GM19043 (cell line): ENCODE measurements at regions not wholly inside any gene's neighbourhood (a gene's known extent, or its start where the extent isn't known, plus 50 kb on each side); places are given as distances from the start of the nearest gene placed in this dataset.

Source experiments
- ATAC-seq: cut with Tn5 transposase; IDR thresholded peaks from one replicate; pipeline ENCODE4 v1.9.1; 2021; ENCODE audit warnings: low read depth; ENCODE audit not compliant: unreplicated experiment

DNA sequence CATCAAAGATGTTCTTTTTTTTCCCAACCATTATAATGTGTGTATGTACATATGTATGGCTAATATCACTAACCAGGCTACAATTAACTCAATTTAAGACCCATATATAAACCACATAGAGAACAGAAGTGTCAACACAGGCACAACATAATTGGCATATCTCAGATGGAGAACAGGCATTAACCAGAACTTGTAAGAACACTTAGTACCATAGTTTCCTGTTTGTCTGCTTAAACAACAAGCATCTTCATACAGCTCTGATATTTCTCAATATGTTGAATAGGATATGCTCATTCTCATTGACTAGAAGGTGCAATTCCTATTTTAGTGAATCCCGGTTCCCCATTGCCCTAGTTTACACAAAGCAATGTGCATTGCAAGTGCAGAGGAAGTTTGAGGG is 116.9 kb upstream of the EDNRB start:
- no peak for ATAC-seq

- ATAC-seq: no peak
These were observed 114.9 kb upstream of the EDNRB start for GRCh38 chr13:78033509-78033908.

DNA sequence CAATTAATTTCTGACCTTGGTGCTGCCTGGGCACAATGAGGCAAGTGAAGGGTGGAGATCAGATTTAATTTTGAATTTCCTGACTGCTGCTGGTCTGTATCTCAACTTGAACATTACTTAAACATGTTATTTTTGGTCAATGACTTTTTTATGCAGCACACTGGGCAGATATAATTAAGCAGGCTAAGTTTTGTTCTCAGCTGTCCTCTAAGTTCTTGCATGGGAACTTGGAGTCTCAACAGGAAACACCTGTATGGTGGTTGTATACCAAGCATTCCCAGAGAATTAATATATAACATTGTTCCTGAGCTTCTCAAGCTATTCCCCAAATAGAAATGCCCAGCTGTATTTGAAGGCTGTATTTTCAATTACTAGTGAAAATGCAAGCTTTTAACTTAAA is 113.5 kb upstream of the EDNRB start:
- ATAC-seq: no peak

DNA sequence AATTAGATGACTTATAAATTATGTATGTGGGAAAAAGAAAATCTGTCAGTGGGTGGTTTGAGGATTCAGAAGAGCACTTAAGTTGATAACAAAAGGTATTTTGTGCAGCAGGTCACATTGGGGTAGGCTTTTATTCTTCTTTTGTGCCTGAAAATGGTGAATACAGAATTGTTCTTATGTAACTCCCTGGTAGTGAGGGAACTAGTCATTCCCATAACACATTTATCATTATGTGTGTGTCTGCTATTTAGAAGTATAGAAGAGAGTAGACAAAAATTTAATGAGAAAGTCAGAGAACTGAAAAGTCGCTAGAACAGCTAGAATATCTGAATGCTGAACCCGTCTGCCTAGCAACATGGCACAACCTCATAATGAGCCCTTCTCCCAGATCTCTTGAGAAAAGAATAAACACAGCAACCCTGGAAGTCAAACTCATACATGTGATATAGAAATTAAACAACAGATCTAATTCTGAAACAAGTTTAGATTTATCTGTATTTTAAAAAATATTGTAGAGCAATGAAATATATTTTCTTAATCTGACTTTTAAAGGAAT is 111.8 kb upstream of the EDNRB start:
- no peak for ATAC-seq

DNA sequence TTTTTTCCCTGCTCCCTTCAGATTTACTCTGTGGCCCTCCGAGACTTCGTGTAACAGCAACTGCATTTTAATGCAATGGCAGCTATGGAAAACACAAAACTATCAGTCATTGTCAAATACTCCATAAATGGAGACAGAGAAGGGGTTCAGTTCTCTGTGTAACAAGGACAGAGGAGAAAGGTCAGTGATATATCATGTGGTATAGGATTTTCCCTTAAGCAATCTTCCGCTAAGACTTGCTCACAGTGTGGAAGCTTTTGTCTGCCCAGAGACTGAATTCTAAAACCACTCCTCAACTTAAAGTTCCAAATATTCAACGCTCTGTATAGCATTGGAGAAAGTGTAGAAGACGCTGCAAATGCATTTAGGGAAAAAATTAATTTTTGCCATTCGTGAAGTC is 111.3 kb upstream of the EDNRB start:
- ATAC-seq: no peak

GRCh38 chr13:78028960-78029359 is 110.3 kb upstream of the EDNRB start:
- ATAC-seq: no peak

DNA sequence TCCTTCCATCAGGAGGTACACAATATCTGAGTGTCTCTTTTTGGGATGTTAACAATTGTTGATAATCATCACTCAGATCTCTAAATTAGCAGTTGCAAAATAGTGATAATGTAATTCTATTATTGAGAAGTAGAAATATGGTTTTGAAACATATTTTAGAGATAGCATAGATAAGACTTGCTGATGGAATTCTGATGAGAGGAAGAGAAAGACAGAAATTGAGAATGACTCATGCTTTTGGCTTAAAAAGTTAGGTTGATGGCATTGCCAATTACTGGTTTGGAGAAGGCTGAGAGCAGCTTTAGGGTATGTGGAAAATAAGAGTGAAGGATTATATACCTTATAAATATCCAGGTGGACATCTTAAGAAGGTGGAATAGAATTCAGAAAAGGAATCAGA is 106.4 kb upstream of the EDNRB start:
- ATAC-seq: no peak

- peak; percentile 100 for ATAC-seq
These were observed 103.7 kb upstream of the EDNRB start for GRCh38 chr13:78022164-78022877.

DNA sequence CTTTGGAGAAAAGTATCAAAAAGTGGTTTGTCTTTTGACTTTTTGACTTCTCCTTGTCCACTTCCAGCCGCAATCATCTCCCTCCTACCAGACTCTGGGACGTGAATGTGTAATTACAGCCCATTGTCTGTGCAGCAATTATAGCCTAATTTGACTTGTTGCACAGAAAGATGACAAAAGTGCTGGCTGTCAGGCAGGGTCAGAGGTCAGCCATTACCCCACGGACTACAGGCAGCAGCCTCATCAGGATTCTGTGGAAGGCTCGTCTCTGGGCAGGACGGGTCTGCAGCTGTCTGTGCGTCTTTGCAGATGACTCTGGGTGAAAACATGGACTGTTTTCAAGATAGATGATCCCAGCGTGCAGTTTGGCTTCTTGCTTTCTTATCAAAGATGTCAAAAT is 102.2 kb upstream of the EDNRB start:
- no peak for ATAC-seq

GRCh38 chr13:78015782-78016181 is 97.2 kb upstream of the EDNRB start:
- no peak for ATAC-seq

DNA sequence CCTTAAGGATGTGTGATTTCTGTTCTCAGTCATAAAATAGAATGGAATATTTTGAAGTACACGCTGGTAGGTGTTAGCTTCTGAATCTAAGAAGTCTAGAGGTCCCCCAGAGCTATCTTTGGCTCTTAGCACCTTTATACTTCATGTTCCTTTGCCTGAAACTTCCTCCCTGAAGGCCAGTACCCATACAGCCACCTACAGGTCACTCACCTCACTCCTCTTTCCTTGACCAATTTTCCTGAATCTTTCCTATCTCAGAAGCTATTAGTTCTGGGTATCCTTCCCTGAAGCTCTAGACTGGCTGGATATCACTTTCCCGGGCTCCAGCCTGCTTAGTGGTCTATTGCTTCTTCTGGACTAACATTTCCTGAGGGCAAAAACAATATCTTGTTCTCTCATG is 93.4 kb upstream of the EDNRB start:
- ATAC-seq: no peak

GRCh38 chr13:78004821-78005220 is 86.2 kb upstream of the EDNRB start:
- ATAC-seq: no peak

GRCh38 chr13:77999746-78000145 is 81.1 kb upstream of the EDNRB start:
- ATAC-seq: no peak

DNA sequence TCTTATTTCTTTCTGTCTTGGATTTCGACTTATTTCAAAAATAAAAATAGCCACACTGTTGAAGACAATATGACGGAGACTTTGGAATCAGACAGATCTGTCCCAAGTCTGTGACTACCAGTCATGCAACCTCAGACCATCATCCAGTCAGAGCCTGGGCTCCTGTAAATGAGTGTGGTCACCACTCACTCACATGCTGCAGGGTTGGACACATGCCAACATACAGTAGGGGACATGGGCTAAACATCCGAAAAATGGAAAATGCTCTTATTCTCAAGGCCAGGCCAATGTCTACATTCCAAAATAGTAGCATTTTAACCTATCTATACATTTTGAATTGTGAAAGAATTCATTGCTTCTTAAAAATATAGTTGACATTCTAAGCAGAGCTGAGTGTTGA is 75.5 kb upstream of the EDNRB start:
- ATAC-seq: no peak

GRCh38 chr13:77991003-77991402 is 72.4 kb upstream of the EDNRB start:
- no peak for ATAC-seq

GRCh38 chr13:77989281-77989680 is 70.7 kb upstream of the EDNRB start:
- ATAC-seq: no peak

GRCh38 chr13:77988355-77988754 is 69.7 kb upstream of the EDNRB start:
- ATAC-seq: no peak

DNA sequence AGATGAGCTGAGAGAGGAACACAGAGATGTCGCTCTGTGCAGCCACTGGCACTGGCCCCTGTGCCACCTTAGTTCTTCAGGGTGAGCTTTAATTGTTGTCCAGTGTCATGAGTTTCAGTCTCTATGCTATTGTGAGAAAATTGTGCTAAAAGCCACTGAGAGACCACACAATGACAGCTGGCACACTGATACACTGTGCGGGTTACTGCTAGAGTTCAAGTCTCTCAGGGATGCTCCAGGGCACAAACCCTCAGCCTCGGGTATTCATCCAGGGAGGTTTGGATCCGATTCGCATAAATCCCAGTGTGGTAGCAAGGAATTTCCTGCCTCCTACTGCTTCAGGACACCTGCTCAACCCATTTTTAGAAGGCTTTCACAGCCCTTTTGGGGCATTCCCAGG is 68.1 kb upstream of the EDNRB start:
- no peak for ATAC-seq

DNA sequence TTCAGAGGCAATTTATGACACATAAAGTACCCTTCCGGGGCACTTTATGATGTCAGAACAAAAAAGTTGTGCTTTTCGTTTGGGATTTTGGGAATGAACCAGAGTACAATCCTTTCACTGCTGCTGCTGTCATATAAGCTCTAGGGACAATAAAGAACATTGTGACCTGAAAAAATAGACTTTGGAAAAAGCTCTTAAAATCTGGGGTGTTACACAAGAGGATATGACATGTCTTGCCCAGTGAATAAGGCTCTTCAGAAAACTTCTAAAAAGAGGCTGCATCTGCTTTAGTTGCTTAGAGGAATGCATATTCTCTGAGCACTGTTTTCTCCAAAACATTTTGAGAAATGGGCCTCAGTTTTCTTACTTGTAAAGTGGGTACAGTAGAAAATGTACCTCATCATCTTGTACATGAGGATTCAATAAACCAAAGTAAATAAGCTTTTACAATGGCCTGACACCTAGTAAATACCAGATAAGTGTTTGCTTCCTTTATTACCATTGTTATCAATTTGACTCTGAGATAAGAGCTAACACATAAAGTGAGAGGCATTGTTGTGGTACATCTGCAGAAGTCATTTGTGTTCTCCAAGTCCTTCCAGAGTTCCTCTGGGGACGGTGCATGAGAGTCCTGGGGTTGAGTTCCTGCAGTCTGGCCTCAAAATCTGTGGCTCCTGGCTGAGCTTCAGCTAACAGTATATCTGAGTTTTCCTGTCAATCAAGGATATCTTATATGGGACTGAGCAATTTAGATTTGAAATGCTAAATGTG is 67.4 kb upstream of the EDNRB start:
- no peak for ATAC-seq

- ATAC-seq: no peak
These were observed 62.8 kb upstream of the EDNRB start for GRCh38 chr13:77981281-77981881.

- no peak for ATAC-seq
These were observed 62.0 kb upstream of the EDNRB start for GRCh38 chr13:77980592-77980991.
